ENCODE measurements at regions not wholly inside any gene's neighbourhood (a gene's known extent, or its start where the extent isn't known, plus 50 kb on each side); places are given as distances from the start of the nearest gene placed in this dataset.
A peak's percentile ranks its signal among the peaks of the same experiment; 100 is the strongest.

- H3K4me1 ChIP-seq = no peaks in the 10 kb centered on the region
- no peak for ATAC-seq
- no peak overlapping the region for H3K27ac ChIP-seq
- peaks cover 0 to 8% (median 0%) of the 10 kb centered on the region in 7 donors for H3K27me3 ChIP-seq
- no peak overlapping the region for H3K4me3 ChIP-seq
- H3K9me3 ChIP-seq = peaks cover 0 to 20% (median 12%) of the 10 kb centered on the region in 11 donors
- intact Hi-C loops (cut with DNase I) = no loop called here
- no peak for DNase-seq
- 74 to 78% methylated on average over 4 of the region's 4 CpGs for WGBS, 2 donors
- H3K36me3 ChIP-seq = no peaks in the 10 kb centered on the region
- no peak for TF ChIP-seq CTCF (IDR thresholded peaks at IDR 0.05)
These were observed 67.0 kb downstream of the CHCHD4 start for GRCh38 chr3:14057701-14058100.

GRCh38 chr3:14047841-14048240 is 76.8 kb downstream of the CHCHD4 start:
- ATAC-seq (no peak), DNase-seq (no peak)
- intact Hi-C loops (cut with DNase I) = no loop called here

GRCh38 chr3:14047027-14047426 is 77.6 kb downstream of the CHCHD4 start:
- Histone ChIP-seq H3K27me3 (peaks cover 0 to 10% (median 0%) of the 10 kb centered on the region in 7 donors), H3K9me3 (no peaks in the 10 kb centered on the region), H3K27ac (peak overlapping the region in 4 of 10 donors; percentile 6 to 69 (median 48)), H3K4me3 (peak overlapping the region in 8 of 10 donors; percentile 5 to 52 (median 30)), H3K4me1 (peaks cover 0 to 9% (median 0%) of the 10 kb centered on the region in 9 donors), H3K36me3 (peaks cover 0 to 14% (median 0%) of the 10 kb centered on the region in 9 donors)
- intact Hi-C loops (cut with DNase I) = no loop called here
- DNase-seq (no peak), ATAC-seq (peak in 4 of 8 donors; percentile 49 to 75 (median 58))
- TF ChIP-seq CTCF (IDR thresholded peaks at IDR 0.05) = no peak
- 65% methylated on average over 5 of the region's 5 CpGs for WGBS, 2 donors

More at GRCh38 chr3:14047841-14048240, 76.8 kb downstream of the CHCHD4 start:
- Histone ChIP-seq H3K36me3 (peaks cover 0 to 11% (median 0%) of the 10 kb centered on the region in 9 donors), H3K4me1 (peaks cover 0 to 9% (median 0%) of the 10 kb centered on the region in 9 donors), H3K4me3 (peak overlapping the region in 2 of 10 donors; percentile 50 to 52), H3K9me3 (no peaks in the 10 kb centered on the region), H3K27ac (peak overlapping the region in 2 of 10 donors; percentile 41 to 69), H3K27me3 (peaks cover 0 to 10% (median 0%) of the 10 kb centered on the region in 7 donors)
- no peak for TF ChIP-seq CTCF (IDR thresholded peaks at IDR 0.05)

GRCh38 chr3:14042680-14043079 is 82.0 kb downstream of the CHCHD4 start:
- Histone ChIP-seq H3K27ac (no peak overlapping the region), H3K9me3 (peaks cover 0 to 18% (median 0%) of the 10 kb centered on the region in 11 donors), H3K27me3 (peaks cover 0 to 4% (median 0%) of the 10 kb centered on the region in 7 donors), H3K4me1 (peaks cover 0 to 23% (median 0%) of the 10 kb centered on the region in 9 donors), H3K4me3 (no peak overlapping the region), H3K36me3 (peaks cover 0 to 41% (median 0%) of the 10 kb centered on the region in 9 donors)
- intact Hi-C loops (cut with DNase I) = no loop called here
- DNase-seq = no peak
- no peak for ATAC-seq
- TF ChIP-seq CTCF (IDR thresholded peaks at IDR 0.05) = no peak
- 72 to 77% methylated on average over 3 of the region's 3 CpGs for WGBS, 2 donors

Measured in heart right ventricle (tissue), 16 donors.